ENCODE measurements at regions not wholly inside any gene's neighbourhood (a gene's known extent, or its start where the extent isn't known, plus 50 kb on each side); places are given as distances from the start of the nearest gene placed in this dataset.
A peak's percentile ranks its signal among the peaks of the same experiment; 100 is the strongest.
"Not testable (repeated sequence)": the region's sequence is repeated elsewhere in the genome, so short reads cannot be mapped to it uniquely, and the experiment has no call there.

DNA sequence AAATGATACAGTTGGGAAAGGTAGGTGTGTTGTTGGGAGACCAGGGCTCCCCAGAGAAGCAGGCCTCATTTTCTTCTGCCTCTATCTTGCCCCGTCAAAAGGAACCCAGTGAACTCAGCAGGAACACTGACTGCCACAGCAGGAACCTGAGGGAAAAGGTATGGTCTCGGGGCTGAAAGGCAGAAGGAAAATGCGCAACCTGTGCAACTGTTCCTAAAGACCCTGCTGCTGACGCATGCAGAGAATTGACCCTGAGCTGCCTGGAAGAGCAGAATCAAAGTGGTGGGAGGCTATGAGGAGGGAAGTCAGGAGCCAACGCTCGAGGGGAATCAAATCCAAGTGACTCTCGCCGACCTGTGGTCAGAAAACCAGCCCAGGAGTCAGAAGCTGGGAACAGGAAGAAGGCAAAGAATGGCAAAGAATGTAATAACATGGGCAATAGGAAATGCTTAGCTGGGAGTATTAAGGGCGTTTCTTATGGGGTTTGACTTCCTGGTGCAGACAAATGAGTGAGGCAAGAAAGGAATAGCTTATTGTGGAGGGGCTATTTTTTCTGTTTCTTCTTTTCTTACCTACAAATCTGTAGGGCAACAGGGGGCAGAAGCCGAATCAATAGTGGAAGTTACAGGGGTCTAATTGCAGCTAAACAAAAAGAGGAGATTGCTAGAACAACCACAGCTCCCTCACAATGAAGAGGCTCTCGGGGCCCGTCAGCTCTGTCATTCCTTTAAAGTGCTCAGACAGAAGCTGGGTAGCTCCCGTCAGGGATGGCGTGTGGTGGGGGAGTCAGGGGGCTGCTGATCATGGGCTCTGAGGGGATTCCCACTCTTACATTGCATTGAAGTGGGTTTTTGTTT is 65.4 kb upstream of the DLG1 start:
- no peaks in the 10 kb centered on the region for H3K27me3 ChIP-seq (ENCODE audit: control insufficient read depth, insufficient read depth, low read length)
- H3K36me3 ChIP-seq (replicated peaks; ENCODE audit: control insufficient read depth, insufficient read depth, low read length) = no peaks in the 10 kb centered on the region; the same call in 1 of the 2 replicates
- no peak overlapping the region for H3K4me3 ChIP-seq (ENCODE audit: insufficient read depth, low read depth, low read length)
- DNase-seq = peak; percentile 49

- DNase-seq = no peak
- Histone ChIP-seq H3K36me3 (replicated peaks; ENCODE audit: control insufficient read depth, insufficient read depth, low read length) (no peaks in the 10 kb centered on the region; the same call in 1 of the 2 replicates), H3K4me3 (ENCODE audit: insufficient read depth, low read depth, low read length) (no peak overlapping the region), H3K27me3 (ENCODE audit: control insufficient read depth, insufficient read depth, low read length) (no peaks in the 10 kb centered on the region)
Observed at GRCh38 chr3:197362081-197362480, 63.7 kb upstream of the DLG1 start.

GRCh38 chr3:197360095-197360494 is 61.7 kb upstream of the DLG1 start:
- not testable (repeated sequence) for DNase-seq; H3K4me3 ChIP-seq (ENCODE audit: insufficient read depth, low read depth, low read length); H3K27me3 ChIP-seq (ENCODE audit: control insufficient read depth, insufficient read depth, low read length); H3K36me3 ChIP-seq (replicated peaks; ENCODE audit: control insufficient read depth, insufficient read depth, low read length)

DNA sequence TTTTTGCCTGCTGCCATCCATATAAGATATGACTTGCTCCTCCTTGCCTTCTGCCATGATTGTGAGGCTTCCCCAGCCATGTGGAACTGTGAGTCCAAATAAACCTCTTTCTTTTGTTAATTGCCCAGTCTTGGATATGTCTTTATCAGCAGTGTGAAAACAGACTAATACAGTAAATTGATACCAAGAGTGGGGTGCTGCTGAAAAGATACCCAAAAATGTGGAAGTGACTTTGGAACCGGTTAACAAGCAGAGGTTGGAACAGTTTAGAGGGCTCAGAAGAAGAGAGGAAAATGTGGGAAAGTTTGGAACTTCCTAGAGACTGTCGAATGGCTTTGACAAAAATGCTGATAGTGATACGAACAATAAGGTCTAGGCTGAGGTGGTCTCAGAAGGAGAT is 61.1 kb upstream of the DLG1 start:
- not testable (repeated sequence) for H3K4me3 ChIP-seq (ENCODE audit: insufficient read depth, low read depth, low read length); H3K27me3 ChIP-seq (ENCODE audit: control insufficient read depth, insufficient read depth, low read length); H3K36me3 ChIP-seq (replicated peaks; ENCODE audit: control insufficient read depth, insufficient read depth, low read length); DNase-seq

GRCh38 chr3:197356741-197357140 is 58.3 kb upstream of the DLG1 start:
- no peak for DNase-seq
- Histone ChIP-seq H3K27me3 (ENCODE audit: control insufficient read depth, insufficient read depth, low read length) (no peaks in the 10 kb centered on the region), H3K36me3 (replicated peaks; ENCODE audit: control insufficient read depth, insufficient read depth, low read length) (no peaks in the 10 kb centered on the region; the same call in 1 of the 2 replicates), H3K4me3 (ENCODE audit: insufficient read depth, low read depth, low read length) (no peak overlapping the region)

- Histone ChIP-seq H3K36me3 (replicated peaks; ENCODE audit: control insufficient read depth, insufficient read depth, low read length) (no peaks in the 10 kb centered on the region; the same call in 1 of the 2 replicates), H3K4me3 (ENCODE audit: insufficient read depth, low read depth, low read length) (no peak overlapping the region), H3K27me3 (ENCODE audit: control insufficient read depth, insufficient read depth, low read length) (no peaks in the 10 kb centered on the region)
- DNase-seq = no peak
Observed at GRCh38 chr3:197356275-197356674, 57.9 kb upstream of the DLG1 start.

DNA sequence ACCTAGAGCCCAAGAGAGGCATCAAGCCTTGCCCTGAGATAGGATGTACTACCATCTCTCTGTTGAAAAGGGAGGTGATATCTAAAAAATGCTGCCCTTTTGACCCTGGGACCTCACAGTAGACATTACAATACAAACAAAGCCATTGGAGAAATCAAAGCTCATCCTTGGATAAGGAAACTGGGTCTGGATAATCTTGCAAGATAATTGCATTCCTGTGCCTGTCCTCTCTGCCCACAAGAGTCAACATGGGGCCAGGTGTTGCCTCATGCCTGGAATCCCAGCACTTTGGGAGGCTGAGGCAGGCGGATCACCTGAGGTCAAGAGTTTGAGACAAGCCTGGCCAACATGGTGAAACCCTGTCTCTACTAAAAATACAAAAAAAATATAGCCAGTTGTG is 57.3 kb upstream of the DLG1 start:
- DNase-seq = no peak
- no peak overlapping the region for H3K4me3 ChIP-seq (ENCODE audit: insufficient read depth, low read depth, low read length)
- H3K27me3 ChIP-seq (ENCODE audit: control insufficient read depth, insufficient read depth, low read length) = no peaks in the 10 kb centered on the region
- H3K36me3 ChIP-seq (replicated peaks; ENCODE audit: control insufficient read depth, insufficient read depth, low read length) = no peaks in the 10 kb centered on the region

GRCh38 chr3:197354568-197355001 is 56.2 kb upstream of the DLG1 start:
- DNase-seq = no peak

DNA sequence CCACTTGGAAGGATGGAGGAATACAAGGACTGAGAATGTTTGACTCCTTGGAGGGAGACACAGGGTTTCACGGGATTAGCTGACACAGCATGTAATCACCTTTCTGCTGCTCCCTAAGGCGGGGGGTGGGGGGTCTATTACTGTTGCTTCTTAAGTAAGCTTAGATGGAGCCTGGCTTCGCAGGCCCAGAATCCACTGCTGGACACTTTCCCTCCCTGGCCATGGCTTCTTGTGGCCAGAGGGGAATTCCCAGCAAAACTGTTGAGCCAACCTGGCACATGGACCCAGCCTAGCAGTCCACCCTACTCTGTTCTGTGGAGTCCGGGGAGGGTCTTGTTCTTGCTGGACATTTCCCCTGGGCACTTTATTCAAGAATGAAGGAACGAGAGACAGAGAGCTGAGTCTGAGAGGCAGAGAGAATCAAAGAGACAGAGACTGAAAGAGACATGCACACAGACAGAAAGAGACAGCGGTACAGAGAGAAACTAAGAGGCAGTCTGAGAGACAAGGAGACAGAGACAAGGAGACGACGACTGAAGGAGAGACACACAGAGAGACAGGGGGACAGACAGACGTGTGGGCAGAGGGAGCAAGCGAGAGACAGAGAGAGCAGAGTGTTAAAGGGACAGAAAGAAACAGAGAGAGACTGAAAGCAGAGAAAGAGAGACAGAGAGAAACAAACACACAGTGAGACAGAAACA is 55.6 kb upstream of the DLG1 start:
- H3K27me3 ChIP-seq (ENCODE audit: control insufficient read depth, insufficient read depth, low read length) = no peaks in the 10 kb centered on the region
- no peaks in the 10 kb centered on the region for H3K36me3 ChIP-seq (replicated peaks; ENCODE audit: control insufficient read depth, insufficient read depth, low read length)
- H3K4me3 ChIP-seq (ENCODE audit: insufficient read depth, low read depth, low read length) = no peak overlapping the region
- no peak for DNase-seq

More at GRCh38 chr3:197354568-197355001, 56.2 kb upstream of the DLG1 start:
- Histone ChIP-seq H3K36me3 (replicated peaks; ENCODE audit: control insufficient read depth, insufficient read depth, low read length) (no peaks in the 10 kb centered on the region), H3K4me3 (ENCODE audit: insufficient read depth, low read depth, low read length) (no peak overlapping the region), H3K27me3 (ENCODE audit: control insufficient read depth, insufficient read depth, low read length) (no peaks in the 10 kb centered on the region)

- H3K36me3 ChIP-seq (replicated peaks; ENCODE audit: control insufficient read depth, insufficient read depth, low read length) = no peaks in the 10 kb centered on the region
- no peak overlapping the region for H3K4me3 ChIP-seq (ENCODE audit: insufficient read depth, low read depth, low read length)
- no peak for DNase-seq
- no peaks in the 10 kb centered on the region for H3K27me3 ChIP-seq (ENCODE audit: control insufficient read depth, insufficient read depth, low read length)
Observed at GRCh38 chr3:197353001-197353866, 54.8 kb upstream of the DLG1 start.

GRCh38 chr3:197352382-197352781 is 54.0 kb upstream of the DLG1 start:
- DNase-seq = no peak
- no peaks in the 10 kb centered on the region for H3K36me3 ChIP-seq (replicated peaks; ENCODE audit: control insufficient read depth, insufficient read depth, low read length)
- H3K4me3 ChIP-seq (ENCODE audit: insufficient read depth, low read depth, low read length) = no peak overlapping the region

DNA sequence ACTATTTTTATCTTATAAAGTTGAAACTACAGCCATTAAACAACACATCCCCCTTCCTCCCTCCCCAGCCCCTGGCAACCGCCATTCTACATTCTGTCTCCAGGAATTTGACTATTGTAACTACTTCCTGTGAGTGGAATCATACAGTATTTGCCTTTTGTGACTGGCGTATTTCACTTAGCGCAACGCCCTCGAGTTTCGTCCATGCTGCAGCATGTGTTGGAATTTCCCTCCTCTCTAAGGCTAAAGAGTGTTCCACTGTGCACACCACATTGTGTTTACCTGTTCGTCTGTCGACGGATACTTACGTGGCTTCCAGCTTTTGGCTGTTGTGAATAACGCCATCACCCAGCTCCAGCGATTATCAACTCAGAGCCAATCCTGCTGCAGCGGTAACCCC is 52.0 kb upstream of the DLG1 start:
- Histone ChIP-seq H3K4me3 (ENCODE audit: insufficient read depth, low read depth, low read length) (no peak overlapping the region), H3K27me3 (ENCODE audit: control insufficient read depth, insufficient read depth, low read length) (no peaks in the 10 kb centered on the region), H3K36me3 (replicated peaks; ENCODE audit: control insufficient read depth, insufficient read depth, low read length) (no peaks in the 10 kb centered on the region)
- no peak for DNase-seq

More at GRCh38 chr3:197352382-197352781, 54.0 kb upstream of the DLG1 start:
- no peaks in the 10 kb centered on the region for H3K27me3 ChIP-seq (ENCODE audit: control insufficient read depth, insufficient read depth, low read length)

DNA sequence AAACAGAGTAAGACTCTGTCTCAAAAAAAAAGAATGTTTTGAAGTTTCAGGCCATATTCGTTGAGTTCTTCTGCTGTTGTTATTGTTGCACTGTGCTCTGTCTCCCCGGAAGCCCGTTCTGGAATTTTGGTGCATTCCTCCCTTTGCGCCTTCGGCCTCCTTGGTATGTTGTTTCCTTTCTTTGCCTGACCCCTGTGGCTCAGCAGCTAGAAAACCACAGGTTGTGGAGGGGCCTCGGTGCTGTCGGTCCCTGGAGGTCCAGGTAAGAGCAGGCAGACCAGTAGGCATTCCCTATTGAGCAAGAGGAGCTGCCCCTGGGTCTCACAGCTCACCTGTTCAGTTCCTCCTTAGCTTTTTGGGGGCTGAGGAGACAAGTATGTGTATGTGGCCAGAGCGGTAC is 51.0 kb upstream of the DLG1 start:
- Histone ChIP-seq H3K27me3 (ENCODE audit: control insufficient read depth, insufficient read depth, low read length) (no peaks in the 10 kb centered on the region), H3K36me3 (replicated peaks; ENCODE audit: control insufficient read depth, insufficient read depth, low read length) (no peaks in the 10 kb centered on the region), H3K4me3 (ENCODE audit: insufficient read depth, low read depth, low read length) (no peak overlapping the region)
- DNase-seq = peak; percentile 48

Measured in H7 (cell line).